HG02571 (cell line): ENCODE measurements at regions not wholly inside any gene's neighbourhood (a gene's known extent, or its start where the extent isn't known, plus 50 kb on each side); places are given as distances from the start of the nearest gene placed in this dataset.
"Not testable (repeated sequence)": the region's sequence is repeated elsewhere in the genome, so short reads cannot be mapped to it uniquely, and the experiment has no call there.

Experiments used
- ATAC-seq: cut with Tn5 transposase; IDR thresholded peaks from one replicate; pipeline ENCODE4 v1.9.1; 2021; ENCODE audit warnings: mild to moderate bottlenecking, moderate library complexity; ENCODE audit not compliant: unreplicated experiment

GRCh38 chr2:64932371-64933216 lies 56.6 kb upstream of the SLC1A4 start:
- peak; percentile 84 for ATAC-seq

- no peak for ATAC-seq
Observed at GRCh38 chr2:64934530-64934929, 54.7 kb upstream of the SLC1A4 start.

- ATAC-seq = no peak
Observed at GRCh38 chr2:64936809-64937208, 52.4 kb upstream of the SLC1A4 start.

GRCh38 chr2:64937314-64937686 lies 51.9 kb upstream of the SLC1A4 start:
- not testable (repeated sequence) for ATAC-seq

- peak; percentile 45 for ATAC-seq
Observed at GRCh38 chr2:64937687-64938491, 51.3 kb upstream of the SLC1A4 start.

GRCh38 chr2:64938607-64939285 lies 50.5 kb upstream of the SLC1A4 start:
- ATAC-seq = no peak

GRCh38 chr2:64939332-64939917 lies 49.8 kb upstream of the SLC1A4 start:
- ATAC-seq = no peak
